ENCODE measurements at regions not wholly inside any gene's neighbourhood (a gene's known extent, or its start where the extent isn't known, plus 50 kb on each side); places are given as distances from the start of the nearest gene placed in this dataset.

DNA sequence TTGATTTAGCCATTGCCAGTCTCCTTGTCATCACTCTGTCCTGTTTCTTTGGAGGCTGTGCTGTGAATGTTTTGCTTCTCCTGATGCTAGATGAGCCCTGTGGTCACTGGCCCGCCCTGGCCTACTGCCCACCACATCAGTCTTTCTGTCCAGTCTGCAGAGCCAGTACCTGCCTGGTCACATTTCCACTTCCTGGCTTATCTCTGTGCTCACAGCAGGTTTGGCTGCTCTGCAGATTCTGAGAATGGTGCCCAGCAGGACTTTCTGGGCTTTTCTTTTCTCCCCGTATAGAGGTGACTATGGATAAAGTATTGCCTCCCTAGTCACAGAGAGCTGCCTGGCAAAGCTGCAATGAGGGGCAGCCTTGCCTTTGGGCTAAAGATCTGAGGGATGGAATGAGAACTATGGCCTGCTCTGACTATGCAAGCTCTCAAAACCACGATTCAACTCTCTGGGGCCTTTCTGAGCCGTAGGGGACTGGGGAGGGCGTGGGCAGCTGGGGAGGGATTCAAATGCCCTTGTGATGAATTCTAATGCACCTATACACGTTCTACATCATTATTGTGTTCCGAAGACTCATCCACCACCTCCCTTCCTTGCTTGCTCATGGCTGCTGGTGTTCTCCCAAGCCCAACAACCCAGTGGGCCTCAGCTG, 410.4 kb upstream of the NPVF start:
- TF ChIP-seq, protein P1, sequence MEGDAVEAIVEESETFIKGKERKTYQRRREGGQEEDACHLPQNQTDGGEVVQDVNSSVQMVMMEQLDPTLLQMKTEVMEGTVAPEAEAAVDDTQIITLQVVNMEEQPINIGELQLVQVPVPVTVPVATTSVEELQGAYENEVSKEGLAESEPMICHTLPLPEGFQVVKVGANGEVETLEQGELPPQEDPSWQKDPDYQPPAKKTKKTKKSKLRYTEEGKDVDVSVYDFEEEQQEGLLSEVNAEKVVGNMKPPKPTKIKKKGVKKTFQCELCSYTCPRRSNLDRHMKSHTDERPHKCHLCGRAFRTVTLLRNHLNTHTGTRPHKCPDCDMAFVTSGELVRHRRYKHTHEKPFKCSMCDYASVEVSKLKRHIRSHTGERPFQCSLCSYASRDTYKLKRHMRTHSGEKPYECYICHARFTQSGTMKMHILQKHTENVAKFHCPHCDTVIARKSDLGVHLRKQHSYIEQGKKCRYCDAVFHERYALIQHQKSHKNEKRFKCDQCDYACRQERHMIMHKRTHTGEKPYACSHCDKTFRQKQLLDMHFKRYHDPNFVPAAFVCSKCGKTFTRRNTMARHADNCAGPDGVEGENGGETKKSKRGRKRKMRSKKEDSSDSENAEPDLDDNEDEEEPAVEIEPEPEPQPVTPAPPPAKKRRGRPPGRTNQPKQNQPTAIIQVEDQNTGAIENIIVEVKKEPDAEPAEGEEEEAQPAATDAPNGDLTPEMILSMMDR (IDR thresholded peaks at IDR 0.05; ENCODE audit: borderline replicate concordance, extremely low read depth, low read length, poor library complexity, severe bottlenecking): no peak
- no peak for TF ChIP-seq EZH2 (IDR thresholded peaks at IDR 0.05; ENCODE audit: borderline replicate concordance, low read depth, low read length, severe bottlenecking)
